ENCODE measurements at regions not wholly inside any gene's neighbourhood (a gene's known extent, or its start where the extent isn't known, plus 50 kb on each side); places are given as distances from the start of the nearest gene placed in this dataset.

DNA sequence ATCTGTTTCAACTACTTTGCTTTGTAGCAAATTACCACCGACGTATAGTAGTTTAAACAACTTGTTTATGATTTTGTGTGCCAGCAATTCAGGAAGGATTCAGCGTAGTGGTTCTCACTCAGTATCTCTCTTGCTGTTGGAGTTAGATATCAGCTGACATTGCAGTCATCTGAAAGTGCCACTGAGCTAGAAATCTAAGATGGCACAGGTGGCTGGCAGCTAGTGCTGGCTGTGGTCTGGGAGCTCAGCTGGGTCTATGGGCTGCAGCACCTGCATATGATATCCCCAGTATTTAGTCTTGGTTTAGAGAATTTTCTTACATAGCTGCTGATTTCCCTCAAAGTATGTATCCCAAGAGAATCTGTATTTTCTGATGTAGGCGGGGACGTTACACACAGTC, 235.6 kb downstream of the SCG2 start:
- POLR2A ChIA-PET = interaction anchor here (0.7 kb wide), 1 partner anchor 1263 kb away, joined by 3 read pairs; no protein-coding TSS in a partner anchor
- H3K4me3 Mint-ChIP-seq = no peak overlapping the region
- DNase-seq = no peak
- H3K9me3 Mint-ChIP-seq = no peaks in the 10 kb centered on the region
- no peaks in the 10 kb centered on the region for H3K36me3 Mint-ChIP-seq (ENCODE audit: low read depth)
- H3K27me3 Mint-ChIP-seq = no peaks in the 10 kb centered on the region
- no peak overlapping the region for H3K27ac Mint-ChIP-seq
- CTCF ChIA-PET = no interaction called here
- no peaks in the 10 kb centered on the region for H3K4me1 Mint-ChIP-seq

DNA sequence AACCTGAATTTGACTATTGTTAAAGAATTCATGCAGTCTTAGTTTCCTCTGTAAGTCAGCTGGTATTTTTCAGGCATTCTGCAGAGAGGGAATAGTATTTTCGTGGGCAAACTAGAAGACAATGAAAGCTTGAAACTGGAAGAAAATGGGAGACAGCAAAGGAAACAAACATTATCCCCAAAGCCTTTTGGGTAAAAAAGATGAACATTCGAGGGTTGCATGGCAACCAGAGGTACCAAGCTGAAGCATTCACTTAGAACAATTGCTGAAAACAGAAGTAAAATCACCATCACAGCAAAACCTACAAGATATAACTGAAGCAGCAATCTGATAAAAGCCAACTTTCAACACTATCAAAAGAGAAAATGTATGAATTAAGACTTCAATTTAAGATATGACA, 233.7 kb downstream of the SCG2 start:
- Mint-ChIP-seq H3K36me3 (ENCODE audit: low read depth) (no peaks in the 10 kb centered on the region), H3K9me3 (no peaks in the 10 kb centered on the region), H3K27ac (no peak overlapping the region), H3K4me1 (no peaks in the 10 kb centered on the region), H3K4me3 (no peak overlapping the region), H3K27me3 (no peaks in the 10 kb centered on the region)
- no peak for DNase-seq
- ChIA-PET CTCF (no interaction called here), POLR2A (no interaction called here)

DNA sequence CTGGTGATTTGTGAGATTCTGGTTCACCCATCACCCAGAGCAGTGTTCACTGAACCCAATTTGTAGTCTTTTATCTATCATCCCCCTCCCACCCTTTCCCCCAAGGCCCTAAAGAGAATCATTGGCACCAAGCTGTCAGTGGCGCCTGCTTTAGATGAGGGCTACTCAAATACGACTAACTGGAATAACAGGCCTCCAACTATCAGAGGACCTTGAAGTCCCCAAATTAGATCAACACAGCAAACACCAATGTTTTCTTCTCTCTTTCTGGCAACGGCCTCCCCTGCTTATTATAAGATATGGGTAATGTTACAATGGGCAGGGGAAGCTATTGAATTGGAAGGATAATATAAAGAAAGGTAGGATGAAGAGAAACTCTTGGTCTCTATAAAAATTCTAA, 232.3 kb downstream of the SCG2 start:
- DNase-seq = no peak
- H3K27me3 Mint-ChIP-seq = no peaks in the 10 kb centered on the region
- H3K4me1 Mint-ChIP-seq = no peaks in the 10 kb centered on the region
- no peaks in the 10 kb centered on the region for H3K36me3 Mint-ChIP-seq (ENCODE audit: low read depth)
- no peak overlapping the region for H3K4me3 Mint-ChIP-seq
- POLR2A ChIA-PET = no interaction called here
- no peak overlapping the region for H3K27ac Mint-ChIP-seq
- no peaks in the 10 kb centered on the region for H3K9me3 Mint-ChIP-seq
- CTCF ChIA-PET = no interaction called here

DNA sequence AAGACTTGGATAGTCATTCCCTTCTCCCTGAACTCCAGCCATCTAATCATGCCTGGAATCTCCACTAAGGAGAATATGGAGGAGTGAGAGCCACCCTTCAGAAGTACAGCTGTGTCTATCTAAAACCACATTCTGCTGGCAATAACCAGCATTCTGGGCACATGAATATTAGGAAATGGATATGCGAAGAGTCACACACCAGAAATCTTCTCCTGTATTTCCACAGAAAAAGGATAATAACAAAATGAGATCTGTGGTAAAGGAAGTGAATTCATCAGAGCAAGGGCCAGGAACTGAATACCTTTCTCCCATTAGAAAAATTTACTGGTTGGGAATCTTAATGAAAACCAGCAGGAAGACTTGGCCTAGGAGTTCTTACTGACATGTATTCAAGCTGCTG, 218.8 kb downstream of the SCG2 start:
- DNase-seq = no peak
- H3K36me3 Mint-ChIP-seq (ENCODE audit: low read depth) = no peaks in the 10 kb centered on the region
- H3K27me3 Mint-ChIP-seq = no peaks in the 10 kb centered on the region
- no peaks in the 10 kb centered on the region for H3K9me3 Mint-ChIP-seq
- ChIA-PET CTCF (no interaction called here), POLR2A (no interaction called here)
- no peaks in the 10 kb centered on the region for H3K4me1 Mint-ChIP-seq
- H3K4me3 Mint-ChIP-seq = no peak overlapping the region
- no peak overlapping the region for H3K27ac Mint-ChIP-seq

DNA sequence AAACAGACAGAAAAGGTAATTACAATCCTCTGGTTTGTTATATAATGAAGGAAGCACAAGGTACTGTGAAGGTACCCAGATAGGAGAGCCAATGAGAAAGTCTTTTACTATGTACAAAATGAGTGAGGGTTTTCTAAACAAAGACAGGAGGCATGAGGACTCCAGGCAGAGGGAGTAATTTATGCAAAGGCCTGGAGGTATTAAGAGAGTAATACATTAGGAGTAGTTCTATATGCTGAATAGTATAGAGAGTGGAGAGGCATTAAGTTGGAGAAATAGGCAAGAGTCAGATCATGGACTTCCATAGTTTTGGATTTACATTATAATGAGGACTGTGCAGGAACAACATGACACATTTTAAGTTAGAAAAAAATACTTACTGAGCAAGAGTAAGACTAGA, 216.0 kb downstream of the SCG2 start:
- H3K4me1 Mint-ChIP-seq = no peaks in the 10 kb centered on the region
- POLR2A ChIA-PET = no interaction called here

GRCh38 chr2:223386984-223387383, 215.2 kb downstream of the SCG2 start:
- POLR2A ChIA-PET = no interaction called here
- Mint-ChIP-seq H3K36me3 (ENCODE audit: low read depth) (no peaks in the 10 kb centered on the region), H3K4me1 (no peaks in the 10 kb centered on the region), H3K27ac (no peak overlapping the region), H3K4me3 (no peak overlapping the region), H3K27me3 (no peaks in the 10 kb centered on the region), H3K9me3 (no peaks in the 10 kb centered on the region)
- CTCF ChIA-PET = no interaction called here
- DNase-seq = no peak

More for the DNA sequence above, 216.0 kb downstream of the SCG2 start:
- no peaks in the 10 kb centered on the region for H3K36me3 Mint-ChIP-seq (ENCODE audit: low read depth)
- H3K27me3 Mint-ChIP-seq = no peaks in the 10 kb centered on the region
- no peak for DNase-seq
- H3K27ac Mint-ChIP-seq = no peak overlapping the region
- H3K9me3 Mint-ChIP-seq = no peaks in the 10 kb centered on the region
- H3K4me3 Mint-ChIP-seq = no peak overlapping the region
- CTCF ChIA-PET = no interaction called here

DNA sequence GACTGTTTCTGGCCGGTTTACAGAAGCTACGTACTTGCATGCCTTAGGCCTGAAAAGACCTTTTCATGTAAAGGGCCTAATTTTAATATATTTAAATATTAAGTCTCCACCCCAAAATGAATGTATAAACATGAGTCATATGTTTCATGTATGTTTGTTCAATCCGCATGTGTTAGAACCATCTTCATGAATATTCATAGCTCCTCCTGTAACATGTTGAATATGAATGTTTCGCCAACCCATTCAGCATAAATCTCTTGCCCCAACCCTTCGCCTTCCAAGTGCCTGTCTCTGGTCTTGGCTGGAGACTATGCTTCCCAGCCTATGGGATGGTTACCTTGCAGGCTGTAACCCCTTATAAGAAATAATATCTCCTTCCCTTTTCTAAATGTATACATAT, 212.5 kb downstream of the SCG2 start:
- ChIA-PET CTCF (no interaction called here), POLR2A (no interaction called here)
- no peak overlapping the region for H3K4me3 Mint-ChIP-seq
- H3K27me3 Mint-ChIP-seq = no peaks in the 10 kb centered on the region
- no peaks in the 10 kb centered on the region for H3K4me1 Mint-ChIP-seq
- DNase-seq = no peak
- no peaks in the 10 kb centered on the region for H3K9me3 Mint-ChIP-seq
- H3K27ac Mint-ChIP-seq = no peak overlapping the region
- no peaks in the 10 kb centered on the region for H3K36me3 Mint-ChIP-seq (ENCODE audit: low read depth)

GRCh38 chr2:223396993-223397392, 205.2 kb downstream of the SCG2 start:
- Mint-ChIP-seq H3K4me1 (no peaks in the 10 kb centered on the region), H3K9me3 (no peaks in the 10 kb centered on the region), H3K36me3 (ENCODE audit: low read depth) (no peaks in the 10 kb centered on the region), H3K27ac (no peak overlapping the region), H3K4me3 (no peak overlapping the region), H3K27me3 (no peaks in the 10 kb centered on the region)
- ChIA-PET POLR2A (no interaction called here), CTCF (no interaction called here)
- DNase-seq = no peak

GRCh38 chr2:223399357-223399957, 202.7 kb downstream of the SCG2 start:
- no peaks in the 10 kb centered on the region for H3K4me1 Mint-ChIP-seq
- CTCF ChIA-PET = no interaction called here
- H3K9me3 Mint-ChIP-seq = no peaks in the 10 kb centered on the region
- DNase-seq = no peak
- H3K36me3 Mint-ChIP-seq (ENCODE audit: low read depth) = no peaks in the 10 kb centered on the region
- no peak overlapping the region for H3K27ac Mint-ChIP-seq
- H3K4me3 Mint-ChIP-seq = no peak overlapping the region
- no peaks in the 10 kb centered on the region for H3K27me3 Mint-ChIP-seq
- POLR2A ChIA-PET = no interaction called here

- Mint-ChIP-seq H3K4me1 (no peaks in the 10 kb centered on the region), H3K27ac (no peak overlapping the region), H3K27me3 (no peaks in the 10 kb centered on the region), H3K4me3 (no peak overlapping the region), H3K36me3 (ENCODE audit: low read depth) (no peaks in the 10 kb centered on the region), H3K9me3 (no peaks in the 10 kb centered on the region)
- ChIA-PET CTCF (no interaction called here), POLR2A (no interaction called here)
- DNase-seq = no peak
These were observed 197.5 kb downstream of the SCG2 start for GRCh38 chr2:223404616-223405015.

DNA sequence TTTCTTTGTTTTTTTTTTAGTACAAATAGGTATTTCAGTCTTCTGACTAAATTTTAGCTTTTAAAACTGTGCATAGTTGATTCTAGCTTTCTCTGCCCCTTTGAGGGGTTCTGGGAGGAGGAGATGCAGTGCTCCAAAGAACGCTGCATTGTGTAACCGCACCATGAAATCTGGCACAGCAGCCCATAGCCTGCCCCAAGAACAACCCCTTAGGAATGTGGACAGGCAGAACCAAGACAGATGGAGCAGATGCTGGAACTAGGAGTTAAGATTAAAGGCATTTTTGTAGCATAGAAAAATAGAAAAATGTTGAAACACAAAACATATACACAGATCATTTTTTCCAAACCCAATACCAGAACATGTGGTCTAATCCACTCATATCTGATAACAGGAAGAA, 187.5 kb downstream of the SCG2 start:
- H3K27me3 Mint-ChIP-seq = no peaks in the 10 kb centered on the region
- ChIA-PET POLR2A (no interaction called here), CTCF (interaction anchor here (0.7 kb wide), 1 partner anchor 18 kb away, joined by 3 read pairs; no protein-coding TSS in a partner anchor)
- H3K4me3 Mint-ChIP-seq = no peak overlapping the region
- no peak overlapping the region for H3K27ac Mint-ChIP-seq
- no peaks in the 10 kb centered on the region for H3K4me1 Mint-ChIP-seq
- H3K36me3 Mint-ChIP-seq (ENCODE audit: low read depth) = no peaks in the 10 kb centered on the region
- no peak for DNase-seq
- H3K9me3 Mint-ChIP-seq = peaks cover 5% of the 10 kb centered on the region

GRCh38 chr2:223415071-223415470, 187.1 kb downstream of the SCG2 start:
- no peak overlapping the region for H3K27ac Mint-ChIP-seq
- no peak for DNase-seq
- H3K4me1 Mint-ChIP-seq = no peaks in the 10 kb centered on the region
- CTCF ChIA-PET = interaction anchor here (0.7 kb wide), 1 partner anchor 19 kb away, joined by 3 read pairs; no protein-coding TSS in a partner anchor
- no peaks in the 10 kb centered on the region for H3K36me3 Mint-ChIP-seq (ENCODE audit: low read depth)
- H3K4me3 Mint-ChIP-seq = no peak overlapping the region
- no peaks in the 10 kb centered on the region for H3K27me3 Mint-ChIP-seq
- peaks cover 5% of the 10 kb centered on the region for H3K9me3 Mint-ChIP-seq
- POLR2A ChIA-PET = no interaction called here

- Mint-ChIP-seq H3K9me3 (peaks cover 5% of the 10 kb centered on the region), H3K27me3 (no peaks in the 10 kb centered on the region), H3K4me1 (no peaks in the 10 kb centered on the region), H3K4me3 (no peak overlapping the region), H3K27ac (no peak overlapping the region), H3K36me3 (ENCODE audit: low read depth) (no peaks in the 10 kb centered on the region)
- CTCF ChIA-PET = interaction anchor here (0.7 kb wide), 1 partner anchor 10 kb away, joined by 4 read pairs; no protein-coding TSS in a partner anchor
- POLR2A ChIA-PET = no interaction called here
- no peak for DNase-seq
These were observed 185.1 kb downstream of the SCG2 start for GRCh38 chr2:223416815-223417610.

GRCh38 chr2:223418131-223418530, 184.0 kb downstream of the SCG2 start:
- Mint-ChIP-seq H3K27me3 (no peaks in the 10 kb centered on the region), H3K4me3 (no peak overlapping the region), H3K4me1 (no peaks in the 10 kb centered on the region), H3K27ac (no peak overlapping the region), H3K36me3 (ENCODE audit: low read depth) (no peaks in the 10 kb centered on the region), H3K9me3 (peaks cover 5% of the 10 kb centered on the region)
- POLR2A ChIA-PET = no interaction called here
- DNase-seq = no peak
- CTCF ChIA-PET = no interaction called here
